HG02759 (cell line): ENCODE measurements at regions not wholly inside any gene's neighbourhood (a gene's known extent, or its start where the extent isn't known, plus 50 kb on each side); places are given as distances from the start of the nearest gene placed in this dataset.

ENCODE experiments used
- ATAC-seq: cut with Tn5 transposase; IDR thresholded peaks from one replicate; pipeline ENCODE4 v1.9.1; 2021; ENCODE audit warnings: mild to moderate bottlenecking, moderate library complexity; ENCODE audit not compliant: unreplicated experiment

DNA sequence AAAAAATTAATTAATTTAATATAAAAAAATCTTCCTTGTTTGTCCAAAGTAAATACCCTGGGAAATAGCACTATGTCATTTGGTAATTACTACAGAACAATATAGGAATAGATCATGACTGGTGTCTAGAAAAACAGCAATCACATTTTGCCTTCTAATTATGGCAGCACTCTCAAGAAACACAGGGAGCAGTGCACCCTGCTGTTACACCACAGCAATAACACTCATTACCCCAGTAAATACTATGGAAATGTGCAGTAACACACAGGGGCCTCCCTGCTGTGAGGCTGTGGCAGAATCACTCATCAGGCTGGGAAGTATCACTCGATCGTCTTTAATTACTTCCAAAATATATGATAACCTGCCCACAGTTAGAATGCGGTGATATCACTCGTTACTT is 646.0 kb downstream of the TUSC7 start:
- peak; percentile 63 for ATAC-seq

DNA sequence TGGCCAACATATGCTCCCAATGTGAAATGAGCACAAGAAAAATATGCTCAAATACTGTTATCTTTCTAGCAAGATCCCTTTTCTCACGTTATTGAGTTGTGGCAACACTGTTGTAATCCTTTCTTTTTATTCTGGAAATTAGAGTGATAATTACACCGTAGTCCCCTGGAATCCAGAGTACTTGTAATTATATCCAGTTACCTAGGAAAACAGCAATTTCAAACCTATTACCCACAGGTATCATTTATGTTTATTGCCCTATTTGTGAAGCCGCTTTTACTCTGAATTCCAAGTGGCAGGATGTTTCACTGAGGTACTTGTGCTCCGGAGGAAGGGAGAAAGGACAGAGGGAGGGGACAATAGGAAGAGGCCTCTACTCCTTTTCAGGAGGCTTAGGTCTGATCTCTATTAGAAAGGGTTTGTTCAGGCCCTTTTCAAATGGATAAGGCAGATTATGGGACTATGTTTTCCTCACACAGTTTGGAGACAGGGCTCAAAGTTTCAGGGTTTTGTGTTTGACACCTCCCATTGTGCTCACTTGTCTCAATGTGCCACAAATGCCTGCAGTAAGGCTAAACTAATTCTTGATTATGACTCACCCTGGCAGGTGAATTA is 646.6 kb downstream of the TUSC7 start:
- no peak for ATAC-seq

DNA sequence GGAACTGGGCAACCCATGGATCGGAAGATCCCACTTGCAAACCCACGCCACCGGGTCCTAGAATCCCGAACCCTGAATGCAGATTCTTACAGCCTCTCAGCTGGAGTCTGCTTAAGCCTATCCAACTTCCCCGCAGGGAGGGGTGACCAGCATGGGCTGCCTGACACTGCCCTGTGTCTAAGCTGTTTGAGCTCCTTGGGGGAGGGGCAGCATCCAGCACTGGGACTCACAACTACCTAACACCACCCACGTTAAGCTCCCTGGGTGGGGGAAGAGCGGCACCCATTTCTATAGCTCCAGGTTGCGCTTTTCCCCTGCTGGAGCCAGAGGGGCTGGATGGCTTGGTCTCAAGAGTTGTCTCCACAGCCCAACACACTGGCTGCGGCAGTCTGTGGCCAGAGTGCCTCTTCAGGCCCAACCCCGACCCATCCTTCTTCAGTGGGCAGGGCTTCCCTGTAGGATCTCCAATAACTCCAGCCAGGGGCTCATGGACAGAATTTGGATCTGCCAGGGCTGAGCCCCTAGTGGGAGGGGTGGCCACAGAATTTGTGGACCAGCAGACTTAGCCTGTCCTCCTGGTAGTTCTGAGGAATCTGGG is 649.2 kb downstream of the TUSC7 start:
- no peak for ATAC-seq

DNA sequence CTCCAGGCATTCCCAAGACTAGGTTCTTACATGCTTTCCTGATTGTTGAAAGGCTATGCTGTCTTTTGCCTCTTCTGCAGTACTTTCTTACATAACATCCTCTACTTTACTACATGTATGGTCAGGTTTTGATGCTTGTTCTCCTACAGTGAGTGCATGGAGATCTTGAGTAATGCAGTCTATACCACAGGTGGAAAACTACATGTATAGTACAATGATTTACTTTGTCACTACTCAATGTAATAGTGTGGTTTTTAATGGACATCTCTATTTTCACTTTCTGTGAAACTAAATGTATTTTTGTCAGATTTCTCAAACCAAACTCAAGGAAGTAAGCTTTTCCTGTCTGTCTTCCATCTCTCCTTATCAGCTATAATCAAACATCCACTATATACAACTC is 657.0 kb downstream of the TUSC7 start:
- no peak for ATAC-seq

DNA sequence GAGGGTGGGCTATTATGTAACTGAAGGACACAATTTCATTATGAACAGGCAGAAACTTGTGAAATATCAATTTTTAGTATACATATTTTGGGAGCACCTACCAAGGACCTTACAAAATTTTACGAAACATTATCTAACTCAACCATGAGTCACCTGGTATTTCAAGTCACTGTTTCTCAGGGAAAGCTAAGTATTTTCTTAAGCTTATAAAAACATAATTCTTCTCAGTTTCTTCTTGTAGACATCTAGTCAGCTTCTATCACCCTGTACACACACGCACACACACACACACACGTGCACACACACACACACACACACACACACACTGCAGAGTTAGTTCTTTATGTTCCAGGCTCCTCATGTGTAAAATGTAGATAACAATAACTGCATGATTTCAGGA is 658.3 kb downstream of the TUSC7 start:
- no peak for ATAC-seq

DNA sequence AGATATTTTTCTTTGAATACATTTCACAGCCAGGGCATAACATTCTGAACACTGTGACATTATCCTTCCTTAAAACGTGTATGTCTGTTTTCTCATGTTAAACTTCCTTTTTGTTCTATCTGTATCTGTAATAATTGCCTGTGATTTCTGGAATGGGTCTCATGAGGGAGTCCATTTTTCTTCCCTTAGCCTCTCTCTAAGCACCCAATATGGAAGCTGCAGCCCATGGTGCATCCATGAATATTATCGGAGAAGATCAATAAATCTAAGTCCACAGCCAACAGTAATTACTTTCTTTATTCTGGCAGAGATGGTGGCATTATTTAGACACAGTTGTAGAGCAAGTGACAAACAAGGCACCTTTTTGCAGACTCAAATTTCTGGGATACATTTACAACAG is 671.1 kb downstream of the TUSC7 start:
- ATAC-seq, result no peak

DNA sequence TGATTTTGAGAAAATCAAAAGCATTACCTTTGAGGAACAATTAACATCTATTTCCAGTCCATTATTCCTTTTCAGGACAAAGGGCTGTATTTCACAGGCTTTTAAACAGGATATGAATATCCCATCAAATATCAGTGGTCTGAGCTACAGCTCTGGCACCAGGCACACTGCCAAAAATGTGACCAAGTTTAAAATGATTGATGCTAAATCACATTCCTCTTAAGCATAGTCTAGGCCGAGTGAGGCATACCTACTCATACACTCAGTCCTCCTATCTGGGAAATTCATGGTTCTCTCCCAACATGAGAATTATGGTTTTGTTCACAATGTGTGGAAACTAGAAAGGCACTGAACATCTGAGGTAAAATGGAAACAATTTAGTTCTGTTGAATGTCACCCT is 683.5 kb downstream of the TUSC7 start:
- no peak for ATAC-seq

DNA sequence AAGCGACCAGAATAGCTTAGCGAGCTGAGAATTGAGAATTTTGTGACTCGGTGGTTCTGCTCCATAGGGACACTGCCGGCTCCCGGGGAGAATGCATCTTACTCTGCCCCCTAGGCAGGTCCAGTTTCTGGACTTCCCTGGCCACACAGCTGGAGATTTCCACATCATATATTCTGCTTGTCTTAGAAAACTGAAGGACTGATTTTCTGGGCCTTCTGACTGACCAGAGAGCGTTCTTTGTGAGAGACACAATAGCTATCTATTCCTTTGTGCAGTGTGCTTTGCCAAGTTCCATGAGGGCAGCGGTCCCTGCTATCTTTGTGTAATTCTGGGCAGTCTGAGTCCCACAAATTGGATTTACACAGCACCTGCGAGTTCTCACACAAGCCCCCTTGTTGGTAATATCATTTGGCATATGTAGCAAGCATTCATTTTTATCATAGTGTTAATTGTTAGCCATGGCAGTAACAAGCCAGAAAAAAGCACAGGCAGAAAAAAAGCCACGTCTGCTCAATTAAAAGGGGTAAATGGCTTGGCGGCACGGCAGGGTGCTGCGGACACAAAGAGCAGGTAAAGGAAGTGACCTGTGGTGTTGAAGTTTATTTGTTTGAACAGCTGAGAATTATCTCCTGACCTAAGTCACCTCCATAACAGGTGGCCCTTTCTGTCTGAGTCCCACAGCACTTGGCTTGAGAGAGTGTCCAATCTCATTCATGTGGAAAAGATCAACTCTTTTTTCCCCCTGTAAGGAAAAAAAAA is 688.7 kb downstream of the TUSC7 start:
- no peak for ATAC-seq

DNA sequence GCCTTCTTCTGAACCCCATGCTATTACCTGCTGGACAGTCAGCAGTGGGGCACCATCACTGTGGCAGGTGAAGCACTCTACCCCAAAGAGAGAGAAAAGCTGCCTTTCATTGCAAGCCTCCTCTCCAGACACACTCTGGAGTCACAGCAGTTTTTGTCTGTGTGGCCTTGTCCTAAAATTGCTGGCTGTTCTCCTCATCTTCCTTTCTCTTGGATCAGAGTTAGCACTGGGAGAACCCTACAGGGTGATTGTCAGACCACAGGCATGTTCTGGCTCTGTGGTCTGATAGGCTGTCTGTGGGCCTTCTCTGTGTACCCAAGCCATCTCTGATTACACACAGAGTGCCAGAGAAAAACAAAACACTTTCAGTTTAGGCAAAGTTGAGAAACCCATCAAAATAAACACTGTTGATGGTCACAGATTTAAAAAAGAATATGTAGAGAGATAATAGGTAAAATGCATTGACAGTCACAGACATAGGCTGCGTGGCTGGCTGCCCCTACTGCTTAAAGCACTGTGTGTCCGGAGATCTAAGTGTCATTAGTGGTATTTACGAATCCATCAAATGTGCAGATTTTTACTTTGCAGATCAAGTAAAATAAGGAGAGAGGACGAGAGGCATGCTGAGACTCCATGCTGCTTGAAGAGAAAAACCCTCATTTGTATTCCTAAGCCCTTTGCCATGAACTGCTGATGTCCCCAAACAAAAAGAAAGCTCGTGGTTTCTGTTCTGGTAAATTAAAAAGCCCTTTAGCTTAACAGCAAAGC is 689.9 kb downstream of the TUSC7 start:
- ATAC-seq, result no peak

DNA sequence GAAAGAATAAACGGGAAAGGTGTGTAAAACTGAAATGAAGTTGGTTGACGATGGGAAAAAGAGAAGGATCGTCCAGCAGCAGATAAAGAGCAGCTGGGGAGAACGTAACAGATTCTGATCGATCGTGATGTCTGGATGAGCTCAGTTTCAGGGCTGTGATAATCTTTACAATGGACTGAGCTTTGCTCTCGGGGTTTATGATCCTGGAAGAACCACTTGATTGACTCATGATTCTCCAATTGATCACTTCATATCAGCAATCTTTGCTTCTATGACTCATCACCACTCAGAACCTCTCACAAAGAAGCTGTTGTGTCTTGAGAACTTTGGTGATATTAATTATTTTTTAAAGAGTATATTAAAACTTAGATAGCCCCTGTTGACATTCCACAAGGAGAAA is 690.7 kb downstream of the TUSC7 start:
- ATAC-seq, result no peak

DNA sequence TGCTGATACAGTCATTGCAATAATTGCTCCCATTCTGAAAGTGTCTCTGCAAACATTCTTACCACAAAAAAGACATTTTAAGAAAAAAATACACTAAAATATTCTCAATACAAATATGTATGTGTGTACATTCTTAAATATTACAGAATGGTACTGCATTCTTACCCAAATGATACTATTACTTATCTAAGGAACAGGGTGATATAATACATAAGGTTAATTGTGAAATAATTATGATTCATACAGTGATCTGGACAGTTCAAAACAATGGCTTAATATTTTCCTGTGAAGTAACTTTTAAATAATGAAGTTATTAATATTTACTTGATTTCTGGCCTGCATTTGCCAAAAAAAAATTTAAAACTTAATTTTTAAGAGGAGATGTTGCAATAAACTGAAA is 694.6 kb downstream of the TUSC7 start:
- no peak for ATAC-seq

DNA sequence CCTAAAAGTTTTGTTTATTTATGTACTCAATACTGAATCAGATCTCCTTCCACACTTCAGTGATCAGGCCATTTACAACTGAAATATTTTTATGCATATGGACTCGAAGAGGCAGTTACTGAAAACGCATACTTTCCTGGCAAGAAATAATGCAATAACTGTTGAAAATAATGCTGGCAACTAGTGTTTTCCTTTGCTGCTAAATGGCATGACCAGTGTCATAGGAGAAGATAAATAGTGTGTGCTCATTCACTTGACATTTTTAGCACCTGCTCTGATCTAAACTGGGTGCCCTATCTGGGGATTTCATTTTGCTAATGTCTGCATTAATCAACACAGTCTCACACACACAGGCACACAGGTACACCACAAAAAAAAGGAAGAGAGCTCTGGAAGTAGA is 695.2 kb downstream of the TUSC7 start:
- ATAC-seq, result no peak

DNA sequence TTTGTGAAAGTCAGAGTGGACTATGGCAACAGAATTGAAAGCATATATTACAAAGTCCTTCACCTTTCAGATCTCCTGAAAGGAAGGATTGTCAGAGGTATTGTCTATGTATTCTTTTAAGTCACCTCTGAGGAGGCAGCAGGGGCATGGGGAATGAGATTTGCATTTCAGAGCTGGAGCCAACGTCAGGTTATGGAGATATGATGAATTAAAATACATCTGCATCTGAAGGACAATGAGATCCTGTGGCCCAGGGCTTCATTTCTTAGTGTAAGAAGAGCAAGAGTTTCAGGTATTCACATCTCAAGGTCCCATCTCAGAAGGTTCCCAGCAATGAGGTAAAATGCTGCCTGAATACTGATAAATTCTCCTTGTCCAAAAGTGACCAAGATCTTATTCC is 695.8 kb downstream of the TUSC7 start:
- ATAC-seq, result no peak

DNA sequence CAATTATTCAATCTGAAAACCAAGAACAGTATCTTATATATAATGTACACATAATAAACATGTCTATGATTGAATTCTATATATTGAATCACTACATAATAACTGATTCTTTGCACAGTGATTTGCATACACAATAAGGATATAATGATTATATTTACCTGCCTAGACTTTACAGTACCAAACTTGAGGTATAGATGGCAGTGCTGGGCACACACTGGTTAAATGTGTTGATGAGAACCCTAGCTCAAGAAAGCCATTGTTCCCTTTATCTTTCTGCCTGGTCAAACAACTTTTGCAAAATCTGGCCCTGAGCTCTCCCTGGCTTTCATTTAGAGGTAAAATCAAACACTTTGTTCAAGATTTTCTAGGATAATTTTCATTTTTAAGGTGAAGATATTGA is 697.7 kb downstream of the TUSC7 start:
- no peak for ATAC-seq

DNA sequence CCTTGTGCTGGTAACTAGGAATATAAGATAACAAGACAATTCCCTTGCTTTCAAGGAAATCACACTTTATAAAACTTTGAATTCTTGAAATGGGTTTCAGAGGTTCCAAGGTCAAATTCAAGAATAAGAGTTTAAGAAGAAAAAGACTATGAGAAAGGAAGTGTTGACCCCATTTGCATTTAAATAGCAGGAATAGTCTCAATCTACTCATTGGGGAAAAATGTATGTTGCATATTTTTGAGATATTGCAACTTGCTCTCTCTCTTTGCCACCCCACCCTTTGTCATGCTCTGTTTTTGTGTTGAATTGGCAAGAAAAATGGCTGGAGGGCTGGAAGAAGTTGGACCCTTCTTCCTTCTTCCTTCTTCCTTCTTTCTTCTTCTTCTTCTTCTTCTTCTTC is 699.2 kb downstream of the TUSC7 start:
- no peak for ATAC-seq

DNA sequence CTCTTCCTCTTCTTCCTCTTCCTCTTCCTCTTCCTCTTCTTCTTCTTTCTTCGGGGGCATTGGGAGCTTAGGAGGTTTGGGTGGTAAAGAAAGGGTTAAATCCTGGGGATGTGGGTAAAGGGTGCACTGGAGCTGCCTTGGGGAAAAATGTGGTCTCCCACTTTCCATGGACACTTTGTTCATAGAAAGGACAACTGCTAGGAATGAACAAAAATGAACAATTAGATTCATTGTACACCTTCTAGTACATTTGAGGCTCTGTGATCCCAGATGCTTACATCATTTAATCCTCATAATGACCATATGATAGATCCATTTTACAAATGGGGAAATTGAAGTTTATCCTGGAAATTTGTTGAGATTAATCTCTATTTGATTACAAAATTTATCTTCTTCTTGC is 699.7 kb downstream of the TUSC7 start:
- ATAC-seq, result no peak

DNA sequence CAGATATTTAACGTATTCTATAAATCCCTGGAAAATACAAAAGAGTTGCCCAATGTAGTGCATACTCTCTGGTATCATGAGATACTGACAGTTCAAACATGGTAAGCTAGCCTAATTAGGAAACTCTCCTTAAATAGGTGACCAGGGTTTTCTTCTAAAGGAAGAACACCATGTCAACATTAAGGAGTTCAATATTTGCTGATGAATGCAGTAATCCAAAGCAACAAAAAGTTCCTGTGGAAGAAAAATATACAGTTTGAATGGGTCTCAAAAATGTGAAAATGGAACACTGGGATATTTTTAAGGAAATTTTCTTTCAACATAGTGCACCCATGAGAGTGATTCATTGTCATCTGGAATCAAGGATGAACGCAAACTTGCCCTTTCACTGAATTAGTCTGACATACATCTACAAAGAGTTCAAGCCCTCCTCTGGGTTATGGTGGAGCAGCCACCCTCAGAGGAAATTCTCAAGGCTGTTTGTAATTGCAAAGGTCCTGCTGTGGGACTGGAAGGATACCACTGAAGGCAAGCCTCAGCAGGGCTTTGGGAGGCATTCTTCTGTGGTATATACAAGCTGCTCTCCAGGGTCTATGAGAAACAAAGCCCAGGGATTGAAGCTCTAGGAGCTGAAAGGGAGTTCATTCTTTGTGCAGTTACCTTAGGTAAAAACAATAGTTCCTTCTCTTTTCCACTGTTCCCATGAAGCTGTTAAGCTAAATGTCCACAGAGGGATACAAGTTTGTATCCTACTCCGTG is 700.3 kb downstream of the TUSC7 start:
- ATAC-seq, result no peak

DNA sequence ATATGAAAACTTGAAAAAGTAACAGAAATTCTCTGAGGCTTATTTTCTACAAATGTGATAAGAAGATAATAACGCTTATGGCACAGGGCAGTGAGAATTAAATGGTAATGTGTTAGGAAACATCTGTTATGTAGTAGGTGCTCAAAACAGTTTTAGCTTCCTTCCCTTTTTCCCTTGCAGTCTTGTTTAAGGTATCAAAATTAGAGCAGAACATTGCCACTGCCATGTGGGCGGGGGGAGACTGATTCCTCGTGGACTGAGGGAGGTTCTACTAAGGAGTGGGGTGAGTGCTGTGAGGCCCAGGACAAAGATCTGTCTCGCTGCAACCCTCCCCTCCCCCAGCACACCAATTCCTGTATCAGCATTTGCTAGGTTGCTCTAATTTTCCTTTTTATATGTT is 702.4 kb downstream of the TUSC7 start:
- ATAC-seq, result no peak

DNA sequence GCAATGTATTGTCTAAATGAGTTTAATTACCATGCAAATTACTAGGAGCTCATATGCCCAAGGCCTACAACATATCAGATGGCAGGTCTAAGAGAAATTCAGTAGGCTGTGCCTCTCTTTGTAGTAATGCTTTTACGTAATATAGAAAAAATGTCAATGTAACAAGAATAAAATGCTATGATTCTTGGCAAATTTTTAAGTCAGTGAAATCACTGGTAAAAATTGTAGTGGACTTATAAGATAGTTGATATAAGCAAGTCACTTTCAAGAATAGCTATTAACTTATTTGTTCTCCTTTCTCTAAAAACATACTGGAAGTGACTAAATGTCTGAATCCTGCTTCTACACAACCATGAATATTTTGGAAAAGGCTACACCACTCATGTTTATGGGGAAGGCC is 707.8 kb downstream of the TUSC7 start:
- ATAC-seq, result no peak

DNA sequence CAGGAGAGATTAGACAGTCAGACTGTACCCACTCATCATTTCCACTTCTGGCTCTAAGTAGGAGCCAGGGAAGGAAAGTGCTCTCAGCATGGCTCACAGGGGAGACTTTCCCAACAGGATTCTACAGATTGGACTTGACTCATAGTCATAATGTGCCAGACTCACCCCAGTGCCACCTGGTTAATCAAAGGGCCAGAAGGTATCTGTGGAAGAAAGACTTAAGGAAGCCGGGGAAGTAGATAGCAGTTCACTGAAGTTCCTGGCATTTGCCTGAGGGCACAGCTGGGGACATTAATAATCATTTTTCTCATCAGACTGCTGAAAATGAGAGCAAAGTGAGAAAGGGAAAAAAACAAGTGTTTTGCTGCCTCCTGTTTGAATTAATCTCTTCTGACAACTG is 717.5 kb downstream of the TUSC7 start:
- no peak for ATAC-seq

DNA sequence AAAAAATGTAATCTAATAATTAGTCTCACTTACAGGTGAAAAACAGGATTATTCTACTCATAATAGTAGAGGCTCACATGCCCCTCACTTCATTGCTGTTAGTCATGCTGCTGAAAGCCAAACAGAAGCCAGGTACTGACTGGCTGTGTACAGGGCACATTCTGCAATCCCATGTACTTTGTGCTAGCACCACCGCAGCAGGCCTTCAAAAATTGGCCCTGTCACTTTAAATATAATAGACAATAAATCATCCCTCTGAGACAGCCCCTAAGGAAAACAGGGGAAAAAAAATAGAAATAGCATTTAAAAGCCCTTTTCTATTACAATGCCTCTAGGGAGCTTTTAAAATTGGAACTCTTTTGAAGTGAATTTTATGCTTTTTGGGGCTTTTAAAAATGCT is 723.8 kb downstream of the TUSC7 start:
- no peak for ATAC-seq
